ENCODE measurements at regions not wholly inside any gene's neighbourhood (a gene's known extent, or its start where the extent isn't known, plus 50 kb on each side); places are given as distances from the start of the nearest gene placed in this dataset.

DNA sequence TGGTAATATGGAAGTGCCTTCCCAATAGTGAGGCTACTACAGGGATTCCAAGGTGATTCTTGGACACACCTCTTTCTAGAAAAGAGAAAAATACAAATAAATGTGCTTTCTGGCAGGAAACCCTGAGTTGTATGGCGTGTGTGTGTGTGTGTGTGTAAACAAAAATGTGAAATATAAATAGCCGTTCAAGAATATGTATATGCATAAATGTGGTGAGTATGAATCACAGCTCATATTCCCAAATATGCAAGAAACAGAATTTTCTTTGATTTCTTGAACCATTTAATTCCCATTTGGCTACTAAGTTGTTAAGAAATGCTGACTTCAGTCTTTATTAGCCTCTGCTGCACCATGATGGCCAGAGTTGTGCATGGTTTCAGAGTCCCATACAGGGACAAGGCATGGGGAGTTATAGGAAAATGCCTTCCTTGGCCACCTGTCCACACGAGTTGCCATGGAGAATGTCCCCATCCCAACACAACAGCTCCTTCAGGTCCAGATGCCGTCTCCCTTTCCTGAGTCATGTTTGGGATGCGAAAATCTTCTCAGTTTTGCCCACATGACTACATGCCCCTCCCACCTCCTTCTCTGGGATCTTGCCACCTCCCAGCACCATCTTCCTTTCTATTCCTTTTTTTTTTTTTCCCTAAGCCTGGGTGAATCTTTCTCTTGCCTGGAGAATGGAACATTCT, 312.4 kb upstream of the ECI2 start:
- no peak for TF ChIP-seq CTCF (IDR thresholded peaks at IDR 0.05)
- no peak for TF ChIP-seq POLR2A (IDR thresholded peaks at IDR 0.05)

Measured in breast epithelium (tissue), 3 donors.